Natural killer cell (primary cell): ENCODE measurements at regions not wholly inside any gene's neighbourhood (a gene's known extent, or its start where the extent isn't known, plus 50 kb on each side); places are given as distances from the start of the nearest gene placed in this dataset.

Experiments used
- ATAC-seq, 3 donors: fragments of 150-1000 bp in 2 of 3; fragments of 200-7000 bp in 1 of 3; cut with Tn5 transposase; 1 replicate in 1 of 3; 2 replicates in 2 of 3; pipeline ENCODE4 v1.10.0; 2021; ENCODE audit warnings: mild to moderate bottlenecking in 2 of 3, moderate library complexity in 2 of 3
- DNase-seq, 2 donors: peaks; one replicate each; pipeline versions ENCODE4 v3.0.0 to v3.0.0-alpha.2; 2013 to 2021; ENCODE audit warnings: mixed read lengths in 1 of 2
- H3K27ac ChIP-seq: one replicate; pipeline ENCODE4 v1.5.1; 2013; ENCODE audit warnings: mild to moderate bottlenecking, low read length
- H3K27me3 ChIP-seq: one replicate; pipeline ENCODE4 v1.6.1; 2013; ENCODE audit warnings: low read length; ENCODE audit not compliant: control insufficient read depth, insufficient read depth
- H3K36me3 ChIP-seq: one replicate; pipeline ENCODE4 v1.6.1; 2013; ENCODE audit warnings: low read length; ENCODE audit not compliant: control insufficient read depth, insufficient read depth
- H3K4me1 ChIP-seq: one replicate; pipeline ENCODE4 v1.6.1; 2013; ENCODE audit warnings: low read length; ENCODE audit not compliant: control insufficient read depth, insufficient read depth
- H3K4me3 ChIP-seq: one replicate; pipeline ENCODE4 v1.5.1; 2013; ENCODE audit warnings: low read length
- H3K9me3 ChIP-seq: one replicate; pipeline ENCODE4 v1.6.1; 2013; ENCODE audit warnings: low read length; ENCODE audit not compliant: control insufficient read depth, insufficient read depth
- H3K27ac Mint-ChIP-seq, 2 donors: one replicate each; pipeline ENCODE4 v1.8.0; 2022; ENCODE audit warnings: mild to moderate bottlenecking in 2 of 2, mixed read lengths in 2 of 2, moderate library complexity in 1 of 2
- H3K27me3 Mint-ChIP-seq, 2 donors: one replicate each; pipeline ENCODE4 v1.8.0; 2022; ENCODE audit warnings: low read depth in 2 of 2, mixed read lengths in 2 of 2
- H3K36me3 Mint-ChIP-seq: one replicate; pipeline ENCODE4 v1.8.0; 2022; ENCODE audit warnings: mixed read lengths
- H3K4me1 Mint-ChIP-seq, 2 donors: one replicate each; pipeline ENCODE4 v1.8.0; 2022; ENCODE audit warnings: mixed read lengths in 2 of 2
- H3K4me3 Mint-ChIP-seq: one replicate; pipeline ENCODE4 v1.8.0; 2022; ENCODE audit warnings: mild to moderate bottlenecking, moderate library complexity, mixed read lengths
- H3K9me3 Mint-ChIP-seq, 2 donors: one replicate each; pipeline ENCODE4 v1.8.0; 2022; ENCODE audit warnings: mixed read lengths in 2 of 2
- WGBS: methylation state at CpG from one replicate; pipeline ENCODE4 v1.1.7; 2013; ENCODE audit warnings: missing lambda C conversion rate; ENCODE audit not compliant: insufficient coverage; 5-methylcytosine and 5-hydroxymethylcytosine counted together
- intact Hi-C: fragments of 100-400 bp; cut with micrococcal nuclease; formaldehyde crosslinking; loops from one replicate; pipeline ENCODE4 v1.14.2; 2022
- TF ChIP-seq, protein P1 (sequence below): fragments of 200-600 bp; IDR thresholded peaks from one replicate; pipeline ENCODE4 v1.8.0; 2022; ENCODE audit warnings: antibody characterized with exemption

DNA sequence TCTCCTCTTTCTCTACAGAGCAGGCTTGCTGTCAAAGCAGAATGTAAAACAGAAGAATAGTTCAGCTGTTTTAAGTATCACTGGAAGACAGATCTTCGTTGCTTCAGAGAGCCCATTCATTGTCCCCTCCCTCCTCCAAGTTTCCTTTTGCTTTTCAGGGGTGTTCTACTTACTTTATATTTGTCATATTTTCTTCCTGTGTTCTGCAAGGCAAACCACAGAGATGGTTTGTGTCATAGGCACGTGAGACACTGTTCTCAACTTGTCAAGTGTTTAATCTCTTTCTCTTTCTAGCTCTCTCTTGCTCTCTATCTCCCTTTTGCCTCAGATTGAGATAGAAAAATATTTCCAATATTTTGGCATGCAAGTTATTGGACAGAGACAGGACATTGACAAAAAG is 228.9 kb upstream of the DEFB112 start:
- TF ChIP-seq, protein P1, sequence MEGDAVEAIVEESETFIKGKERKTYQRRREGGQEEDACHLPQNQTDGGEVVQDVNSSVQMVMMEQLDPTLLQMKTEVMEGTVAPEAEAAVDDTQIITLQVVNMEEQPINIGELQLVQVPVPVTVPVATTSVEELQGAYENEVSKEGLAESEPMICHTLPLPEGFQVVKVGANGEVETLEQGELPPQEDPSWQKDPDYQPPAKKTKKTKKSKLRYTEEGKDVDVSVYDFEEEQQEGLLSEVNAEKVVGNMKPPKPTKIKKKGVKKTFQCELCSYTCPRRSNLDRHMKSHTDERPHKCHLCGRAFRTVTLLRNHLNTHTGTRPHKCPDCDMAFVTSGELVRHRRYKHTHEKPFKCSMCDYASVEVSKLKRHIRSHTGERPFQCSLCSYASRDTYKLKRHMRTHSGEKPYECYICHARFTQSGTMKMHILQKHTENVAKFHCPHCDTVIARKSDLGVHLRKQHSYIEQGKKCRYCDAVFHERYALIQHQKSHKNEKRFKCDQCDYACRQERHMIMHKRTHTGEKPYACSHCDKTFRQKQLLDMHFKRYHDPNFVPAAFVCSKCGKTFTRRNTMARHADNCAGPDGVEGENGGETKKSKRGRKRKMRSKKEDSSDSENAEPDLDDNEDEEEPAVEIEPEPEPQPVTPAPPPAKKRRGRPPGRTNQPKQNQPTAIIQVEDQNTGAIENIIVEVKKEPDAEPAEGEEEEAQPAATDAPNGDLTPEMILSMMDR = no peak
- ATAC-seq (no peak), DNase-seq (no peak)
- Mint-ChIP-seq H3K27ac (no peak overlapping the region), H3K27me3 (no peaks in the 10 kb centered on the region), H3K9me3 (peaks cover 9 to 18% of the 10 kb centered on the region in 2 donors), H3K4me3 (no peak overlapping the region), H3K4me1 (no peaks in the 10 kb centered on the region), H3K36me3 (peaks cover 8% of the 10 kb centered on the region)
- 26% methylated on average over 2 of the region's 2 CpGs for WGBS
- intact Hi-C loops = no loop called here
- Histone ChIP-seq H3K36me3 (no peaks in the 10 kb centered on the region), H3K4me1 (no peaks in the 10 kb centered on the region), H3K9me3 (no peaks in the 10 kb centered on the region), H3K4me3 (no peak overlapping the region), H3K27me3 (no peaks in the 10 kb centered on the region), H3K27ac (no peak overlapping the region)

DNA sequence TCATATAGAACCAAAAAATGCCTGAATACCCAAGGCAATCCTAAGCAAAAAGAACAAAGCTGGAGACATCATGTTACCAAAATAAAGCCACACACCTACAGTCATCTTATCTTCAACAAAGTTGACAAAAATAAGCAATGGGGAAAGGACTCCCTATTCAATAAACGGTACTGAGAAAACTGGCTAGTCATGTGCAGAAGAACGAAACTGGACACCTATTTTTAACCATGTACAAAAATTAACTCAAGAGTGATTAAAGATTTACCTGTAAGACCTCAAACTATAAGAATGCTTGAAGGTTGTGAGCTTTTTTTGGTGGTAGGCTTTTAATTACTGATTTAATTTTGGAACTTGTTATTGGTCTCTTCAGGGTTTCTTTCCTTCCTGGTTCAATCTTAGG is 236.0 kb upstream of the DEFB112 start:
- Mint-ChIP-seq H3K27ac (no peak overlapping the region), H3K27me3 (no peaks in the 10 kb centered on the region), H3K9me3 (peaks cover 0 to 7% of the 10 kb centered on the region in 2 donors), H3K4me3 (no peak overlapping the region), H3K36me3 (no peaks in the 10 kb centered on the region), H3K4me1 (no peaks in the 10 kb centered on the region)
- TF ChIP-seq, protein P1 = no peak
- WGBS = 100% methylated on average over 1 of the region's 2 CpGs
- DNase-seq = no peak
- no peaks in the 10 kb centered on the region for H3K9me3 ChIP-seq
- intact Hi-C loops = no loop called here
- no peaks in the 10 kb centered on the region for H3K27me3 ChIP-seq
- no peak overlapping the region for H3K4me3 ChIP-seq
- no peak overlapping the region for H3K27ac ChIP-seq
- no peaks in the 10 kb centered on the region for H3K36me3 ChIP-seq
- no peaks in the 10 kb centered on the region for H3K4me1 ChIP-seq
- ATAC-seq = no peak

GRCh38 chr6:50288241-50288640 is 238.5 kb upstream of the DEFB112 start:
- ATAC-seq (no peak), DNase-seq (no peak)
- no peak overlapping the region for H3K27ac Mint-ChIP-seq
- no peaks in the 10 kb centered on the region for H3K36me3 Mint-ChIP-seq
- Histone ChIP-seq H3K4me1 (no peaks in the 10 kb centered on the region), H3K36me3 (no peaks in the 10 kb centered on the region), H3K27me3 (no peaks in the 10 kb centered on the region), H3K4me3 (no peak overlapping the region), H3K27ac (no peak overlapping the region), H3K9me3 (no peaks in the 10 kb centered on the region)
- H3K9me3 Mint-ChIP-seq = peaks cover 6 to 14% of the 10 kb centered on the region in 2 donors
- H3K4me3 Mint-ChIP-seq = no peak overlapping the region
- TF ChIP-seq, protein P1 = no peak
- intact Hi-C loops = no loop called here
- WGBS = no CpG with 5 or more reads among the region's 1 CpG
- H3K4me1 Mint-ChIP-seq = no peaks in the 10 kb centered on the region
- no peaks in the 10 kb centered on the region for H3K27me3 Mint-ChIP-seq

DNA sequence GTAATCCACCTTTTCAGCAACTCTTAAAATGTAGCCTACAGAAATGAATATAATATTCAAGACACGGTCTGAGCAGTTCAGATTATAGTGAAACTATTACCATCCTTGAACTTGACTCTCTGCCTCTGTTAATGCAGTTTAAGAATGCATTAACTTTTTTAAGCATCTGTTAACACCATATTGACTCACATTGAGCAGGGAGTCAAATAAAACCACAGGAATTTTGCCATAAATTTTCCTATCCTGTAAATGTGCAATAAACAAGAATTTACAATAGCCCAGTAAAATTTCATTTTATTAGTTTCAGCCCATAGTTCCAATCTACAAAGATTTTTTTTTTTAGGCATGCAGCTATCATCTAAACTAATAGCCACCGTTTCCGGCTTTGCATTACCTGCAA is 239.2 kb upstream of the DEFB112 start:
- no peaks in the 10 kb centered on the region for H3K9me3 ChIP-seq
- no peaks in the 10 kb centered on the region for H3K36me3 ChIP-seq
- ATAC-seq = no peak
- peaks cover 6 to 14% of the 10 kb centered on the region in 2 donors for H3K9me3 Mint-ChIP-seq
- H3K27ac ChIP-seq = no peak overlapping the region
- intact Hi-C loops = no loop called here
- TF ChIP-seq, protein P1 = no peak
- no peaks in the 10 kb centered on the region for H3K4me1 Mint-ChIP-seq
- H3K4me3 ChIP-seq = no peak overlapping the region
- no peak for DNase-seq
- no peaks in the 10 kb centered on the region for H3K27me3 ChIP-seq
- 84% methylated on average over 3 of the region's 3 CpGs for WGBS
- no peaks in the 10 kb centered on the region for H3K27me3 Mint-ChIP-seq
- no peak overlapping the region for H3K4me3 Mint-ChIP-seq
- no peaks in the 10 kb centered on the region for H3K4me1 ChIP-seq
- no peak overlapping the region for H3K27ac Mint-ChIP-seq
- no peaks in the 10 kb centered on the region for H3K36me3 Mint-ChIP-seq
